Activated CD8-positive, alpha-beta T cell treated with anti-CD3 and anti-CD28 coated beads, Interleukin-2, amount 10 ng/mL, durations not matched to agents 7 days and 5 days (primary cell): ENCODE measurements at regions not wholly inside any gene's neighbourhood (a gene's known extent, or its start where the extent isn't known, plus 50 kb on each side); places are given as distances from the start of the nearest gene placed in this dataset.

Source experiments
- ATAC-seq: fragments of 150-1000 bp; cut with Tn5 transposase; one replicate; pipeline ENCODE4 v1.10.0; 2021; ENCODE audit warnings: moderate library complexity
- CTCF ChIA-PET: fragments of 350-600 bp; sonication (Branson Sonifier 250); formaldehyde crosslinking; loops from one replicate; lab custom pipeline; 2021; ENCODE audit warnings: antibody characterized with exemption; lab: Charles Lee
- POLR2A ChIA-PET: fragments of 350-600 bp; sonication (Branson Sonifier 250); formaldehyde crosslinking; loops from one replicate; lab custom pipeline; 2021; ENCODE audit warnings: antibody characterized with exemption; lab: Charles Lee
- DNase-seq: peaks from one replicate; pipeline ENCODE4 v3.0.0-alpha.2; 2020
- H3K27ac Mint-ChIP-seq: one replicate; pipeline ENCODE4 v1.8.0; 2021; ENCODE audit warnings: mild to moderate bottlenecking, mixed read lengths
- H3K27me3 Mint-ChIP-seq: one replicate; pipeline ENCODE4 v1.8.0; 2021; ENCODE audit warnings: low read depth, mixed read lengths
- H3K36me3 Mint-ChIP-seq: one replicate; pipeline ENCODE4 v1.8.0; 2021; ENCODE audit warnings: low read depth, mixed read lengths
- H3K4me1 Mint-ChIP-seq: one replicate; pipeline ENCODE4 v1.8.0; 2021; ENCODE audit warnings: low read depth, mixed read lengths
- H3K4me3 Mint-ChIP-seq: one replicate; pipeline ENCODE4 v1.8.0; 2021; ENCODE audit warnings: mild to moderate bottlenecking, mixed read lengths
- H3K9me3 Mint-ChIP-seq: one replicate; pipeline ENCODE4 v1.8.0; 2022; ENCODE audit warnings: mixed read lengths; ENCODE audit not compliant: insufficient read depth

DNA sequence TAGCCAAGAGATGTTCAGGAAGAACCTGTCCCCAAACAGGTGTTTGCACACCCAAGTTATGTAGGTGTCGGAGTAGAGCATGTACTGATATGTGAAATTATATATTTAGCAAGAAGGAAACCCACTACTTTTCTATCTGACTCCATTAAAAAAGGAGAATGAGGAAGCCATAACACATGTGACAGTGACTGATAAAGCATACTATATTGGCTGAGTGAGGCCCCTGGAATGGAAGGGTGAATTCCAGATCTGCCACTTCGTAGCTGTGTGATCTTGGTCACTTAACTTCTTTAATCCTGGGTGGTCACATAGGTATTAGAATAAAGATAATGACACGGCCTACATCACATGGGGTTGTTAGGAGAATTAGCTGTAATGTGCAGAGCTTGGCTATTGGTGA lies 116.0 kb upstream of the MAN2A1 start:
- ChIA-PET POLR2A (no interaction called here), CTCF (interaction anchor here (1.6 kb wide), 1 partner anchor 12 kb away, joined by 3 read pairs; no protein-coding TSS in a partner anchor)
- DNase-seq (no peak), ATAC-seq (no peak)
- no peak overlapping the region for H3K4me3 Mint-ChIP-seq
- H3K4me1 Mint-ChIP-seq: no peaks in the 10 kb centered on the region
- no peak overlapping the region for H3K27ac Mint-ChIP-seq
- H3K9me3 Mint-ChIP-seq: no peaks in the 10 kb centered on the region
- no peaks in the 10 kb centered on the region for H3K36me3 Mint-ChIP-seq
- no peaks in the 10 kb centered on the region for H3K27me3 Mint-ChIP-seq

DNA sequence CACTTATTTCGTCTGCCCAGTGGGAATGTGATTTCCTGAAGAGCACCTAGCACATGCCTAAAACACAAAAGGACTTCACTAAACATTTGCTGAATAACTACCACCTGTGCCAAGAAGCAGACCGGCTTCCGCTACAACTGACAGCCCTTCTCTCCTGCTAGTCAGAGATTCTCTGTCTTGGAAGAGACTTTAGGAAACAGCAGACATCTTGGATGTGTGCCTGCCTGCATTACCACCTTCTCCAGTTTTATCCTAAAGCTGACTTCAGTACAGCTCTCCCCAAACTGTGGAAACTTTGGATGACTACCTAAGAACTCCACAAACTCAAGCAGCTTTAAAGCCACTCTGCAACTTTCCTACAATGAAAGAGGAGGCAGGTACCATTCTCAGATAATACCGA lies 116.5 kb upstream of the MAN2A1 start:
- no peaks in the 10 kb centered on the region for H3K9me3 Mint-ChIP-seq
- H3K4me3 Mint-ChIP-seq: no peak overlapping the region
- no peak for ATAC-seq
- no peaks in the 10 kb centered on the region for H3K4me1 Mint-ChIP-seq
- H3K36me3 Mint-ChIP-seq: no peaks in the 10 kb centered on the region
- no peak overlapping the region for H3K27ac Mint-ChIP-seq
- H3K27me3 Mint-ChIP-seq: no peaks in the 10 kb centered on the region
- DNase-seq: no peak
- ChIA-PET CTCF (interaction anchor here (1.6 kb wide), 1 partner anchor 13 kb away, joined by 3 read pairs; no protein-coding TSS in a partner anchor), POLR2A (interaction anchor here (0.6 kb wide), 1 partner anchor 34 kb away, joined by 3 read pairs; no protein-coding TSS in a partner anchor)

DNA sequence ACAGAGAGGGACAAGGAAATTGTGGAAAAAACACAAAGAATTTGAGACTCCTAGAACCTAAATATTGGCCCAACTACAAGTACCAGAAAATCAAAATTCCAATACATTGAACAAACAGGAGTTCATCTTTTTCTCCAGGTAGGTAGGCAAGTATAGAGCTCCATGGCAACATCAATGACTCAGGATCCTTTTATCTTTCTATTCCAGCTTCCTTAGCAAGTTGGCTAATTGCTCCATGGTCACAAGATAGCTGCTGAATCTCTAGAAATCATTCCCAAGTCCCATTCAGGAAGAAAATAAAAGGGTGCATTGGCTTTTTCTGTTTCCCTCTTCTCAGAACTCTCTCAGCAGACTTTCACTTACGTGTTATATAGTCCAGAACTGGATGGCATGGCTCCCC lies 117.9 kb upstream of the MAN2A1 start:
- Mint-ChIP-seq H3K4me3 (no peak overlapping the region), H3K36me3 (no peaks in the 10 kb centered on the region), H3K4me1 (no peaks in the 10 kb centered on the region), H3K27ac (no peak overlapping the region), H3K9me3 (no peaks in the 10 kb centered on the region), H3K27me3 (no peaks in the 10 kb centered on the region)
- DNase-seq (no peak), ATAC-seq (no peak)
- POLR2A ChIA-PET: no interaction called here
- CTCF ChIA-PET: no interaction called here

DNA sequence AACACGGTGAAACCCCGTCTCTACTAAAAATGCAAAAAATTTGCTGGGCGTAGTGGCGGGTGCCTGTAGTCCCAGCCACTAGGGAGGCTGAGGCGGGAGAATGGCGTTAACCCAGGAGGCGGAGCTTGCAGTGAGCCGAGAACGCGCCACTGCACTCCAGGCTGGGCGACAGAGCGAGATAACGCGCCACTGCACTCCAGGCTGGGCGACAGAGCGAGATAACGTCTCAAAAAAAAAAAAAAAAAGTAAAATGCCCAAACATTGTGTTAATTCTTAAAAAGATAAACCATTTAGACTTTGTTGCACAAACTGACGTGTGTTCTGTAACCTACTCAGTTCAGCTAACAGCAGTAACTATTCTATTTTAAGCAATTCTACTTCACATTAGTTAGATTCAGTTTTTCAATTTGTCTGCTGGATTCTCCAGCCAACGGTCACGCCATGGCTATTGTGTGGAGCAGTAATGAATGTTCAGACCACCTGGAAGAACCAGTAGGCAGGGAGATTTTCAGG lies 119.3 kb upstream of the MAN2A1 start:
- ATAC-seq (no peak), DNase-seq (no peak)
- Mint-ChIP-seq H3K27me3 (no peaks in the 10 kb centered on the region), H3K4me1 (no peaks in the 10 kb centered on the region), H3K9me3 (no peaks in the 10 kb centered on the region), H3K4me3 (no peak overlapping the region), H3K27ac (no peak overlapping the region), H3K36me3 (no peaks in the 10 kb centered on the region)
- POLR2A ChIA-PET: interaction anchor here (0.6 kb wide), 1 partner anchor 900 kb away, joined by 4 read pairs; no protein-coding TSS in a partner anchor
- CTCF ChIA-PET: no interaction called here

DNA sequence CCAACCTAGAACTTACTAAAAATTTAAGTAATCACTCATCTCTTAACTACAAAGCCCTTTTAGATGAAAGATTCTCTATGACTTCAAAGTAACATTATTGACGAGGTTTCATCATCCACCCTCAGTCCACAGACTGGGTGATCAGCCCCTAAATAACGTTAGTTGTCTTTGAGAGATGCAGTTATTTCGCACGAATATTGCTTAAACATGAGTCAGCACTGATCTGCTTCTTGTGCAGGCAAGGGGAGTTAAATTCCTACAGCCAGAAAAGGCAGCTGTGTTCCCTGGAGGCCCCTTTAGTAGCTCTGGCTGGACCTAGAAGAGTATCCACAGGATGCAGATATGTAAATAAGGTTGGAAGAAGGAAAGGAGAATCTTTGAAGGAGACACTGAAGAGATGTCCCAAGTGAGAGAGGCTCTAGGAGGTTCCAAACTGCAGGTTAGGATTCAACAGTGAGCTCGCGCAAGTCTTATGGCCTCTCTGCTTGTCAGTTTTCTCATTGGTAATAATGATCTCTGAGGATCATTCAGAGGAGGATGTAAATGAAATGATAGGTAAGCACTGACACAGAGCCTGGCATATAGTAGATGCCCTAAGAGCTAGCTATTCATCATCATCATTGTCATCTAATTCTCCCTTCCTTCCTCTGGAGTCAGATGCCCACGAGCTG lies 122.2 kb upstream of the MAN2A1 start:
- POLR2A ChIA-PET: no interaction called here
- no peaks in the 10 kb centered on the region for H3K4me1 Mint-ChIP-seq
- no peak for DNase-seq
- no peak overlapping the region for H3K4me3 Mint-ChIP-seq
- ATAC-seq: no peak
- CTCF ChIA-PET: no interaction called here
- H3K27me3 Mint-ChIP-seq: no peaks in the 10 kb centered on the region
- H3K9me3 Mint-ChIP-seq: no peaks in the 10 kb centered on the region
- no peak overlapping the region for H3K27ac Mint-ChIP-seq
- H3K36me3 Mint-ChIP-seq: no peaks in the 10 kb centered on the region

DNA sequence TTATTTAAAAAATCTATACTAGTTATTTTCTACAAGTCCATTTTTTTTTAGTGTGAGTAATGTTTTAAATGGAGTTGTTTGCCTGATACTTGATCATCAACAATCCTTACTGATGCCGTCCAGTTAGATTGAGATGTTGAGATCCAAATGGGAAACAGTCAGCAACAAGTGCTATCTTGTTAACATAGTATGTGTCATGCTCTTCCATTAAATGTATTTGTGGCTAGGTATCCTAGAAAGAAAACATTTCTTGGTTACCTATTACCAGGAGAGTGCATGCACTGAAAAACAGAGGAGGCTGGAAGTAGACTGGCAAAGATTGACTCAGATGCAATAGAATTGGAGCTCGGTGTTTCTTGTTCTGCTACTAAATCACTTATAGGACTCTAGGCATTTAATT lies 123.4 kb upstream of the MAN2A1 start:
- no peak for ATAC-seq
- POLR2A ChIA-PET: no interaction called here
- no peak for DNase-seq
- no peak overlapping the region for H3K4me3 Mint-ChIP-seq
- H3K27ac Mint-ChIP-seq: no peak overlapping the region
- CTCF ChIA-PET: no interaction called here
- H3K36me3 Mint-ChIP-seq: no peaks in the 10 kb centered on the region
- H3K4me1 Mint-ChIP-seq: no peaks in the 10 kb centered on the region
- H3K27me3 Mint-ChIP-seq: no peaks in the 10 kb centered on the region
- no peaks in the 10 kb centered on the region for H3K9me3 Mint-ChIP-seq

DNA sequence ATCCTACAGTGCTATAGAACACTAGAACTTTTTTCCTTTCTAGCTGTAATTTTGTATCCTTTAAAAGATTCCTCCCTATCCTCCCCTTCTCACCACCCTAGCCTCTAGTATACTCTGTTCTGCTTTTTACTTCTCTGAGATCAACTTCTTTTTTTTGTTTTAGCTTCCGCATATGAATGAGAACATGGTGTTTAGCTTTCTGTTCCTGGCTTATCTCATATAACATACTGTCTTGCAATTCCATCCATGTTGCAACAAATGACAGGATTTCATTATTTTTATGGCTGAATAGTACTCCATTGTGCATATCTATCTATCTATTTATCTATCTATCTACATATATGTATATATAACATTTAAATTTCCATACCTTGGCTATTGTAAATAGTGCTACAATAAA lies 126.0 kb upstream of the MAN2A1 start:
- DNase-seq (no peak), ATAC-seq (no peak)
- no peaks in the 10 kb centered on the region for H3K9me3 Mint-ChIP-seq
- H3K27ac Mint-ChIP-seq: no peak overlapping the region
- peaks cover 5% of the 10 kb centered on the region for H3K4me1 Mint-ChIP-seq
- no peaks in the 10 kb centered on the region for H3K36me3 Mint-ChIP-seq
- ChIA-PET CTCF (no interaction called here), POLR2A (no interaction called here)
- no peaks in the 10 kb centered on the region for H3K27me3 Mint-ChIP-seq
- no peak overlapping the region for H3K4me3 Mint-ChIP-seq

DNA sequence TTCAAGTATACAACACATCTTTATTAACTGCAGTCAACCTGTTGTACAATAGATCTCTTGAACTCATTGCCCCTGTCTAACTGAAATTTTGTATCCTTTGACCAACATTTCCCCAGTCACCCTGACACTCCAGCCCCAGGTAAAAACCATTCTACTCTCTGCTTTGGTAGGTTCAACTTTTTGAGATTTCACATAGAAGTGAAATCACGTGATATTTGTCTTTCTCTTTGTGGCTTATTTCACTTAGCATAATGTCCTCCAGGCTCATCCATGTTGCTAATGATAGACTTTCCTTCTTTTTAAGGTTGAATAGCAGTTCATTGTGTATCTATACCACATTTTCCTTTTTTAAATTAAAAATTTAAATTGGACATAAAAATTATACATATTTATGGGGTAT lies 126.5 kb upstream of the MAN2A1 start:
- ChIA-PET POLR2A (no interaction called here), CTCF (no interaction called here)
- Mint-ChIP-seq H3K36me3 (no peaks in the 10 kb centered on the region), H3K27ac (no peak overlapping the region), H3K9me3 (no peaks in the 10 kb centered on the region), H3K27me3 (no peaks in the 10 kb centered on the region), H3K4me1 (peaks cover 10% of the 10 kb centered on the region), H3K4me3 (no peak overlapping the region)
- DNase-seq (no peak), ATAC-seq (no peak)

DNA sequence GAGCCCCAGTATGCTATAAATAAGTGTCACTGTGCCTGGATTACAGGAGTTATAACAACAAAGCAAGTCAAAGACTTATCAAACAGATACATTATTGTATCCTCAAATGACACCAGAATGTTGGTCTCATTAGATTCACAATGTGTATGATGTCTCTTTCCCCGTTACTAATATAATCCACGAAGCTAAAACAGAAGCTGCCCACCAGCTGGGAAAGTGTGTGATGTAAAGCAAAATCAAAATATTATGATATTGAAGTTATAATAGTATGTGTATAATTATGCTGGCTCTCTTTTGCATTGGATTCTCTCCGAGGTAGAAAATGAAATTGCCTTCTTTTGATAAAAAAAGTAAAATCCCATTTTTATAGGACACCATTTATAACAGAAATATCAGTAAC lies 127.3 kb upstream of the MAN2A1 start:
- no peaks in the 10 kb centered on the region for H3K27me3 Mint-ChIP-seq

DNA sequence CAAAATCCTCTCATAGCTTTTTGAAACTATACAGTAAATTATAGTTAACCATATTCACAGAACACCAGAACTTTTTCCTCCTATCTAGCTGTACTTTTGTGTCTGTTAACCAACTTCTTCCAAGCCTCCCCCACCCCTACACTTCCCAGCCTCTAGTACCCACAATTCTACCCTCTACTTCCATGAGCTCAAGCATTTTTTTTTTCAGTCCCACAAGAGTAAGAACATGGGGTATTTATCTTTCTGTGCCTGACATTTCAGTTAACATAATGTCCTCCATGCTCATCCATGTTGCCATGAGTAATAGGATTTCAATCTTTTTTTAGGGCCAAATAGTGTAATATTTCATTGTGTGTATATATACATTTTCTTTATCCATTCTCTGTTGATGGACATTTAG lies 128.3 kb upstream of the MAN2A1 start:
- no peak overlapping the region for H3K27ac Mint-ChIP-seq
- H3K27me3 Mint-ChIP-seq: no peaks in the 10 kb centered on the region
- H3K36me3 Mint-ChIP-seq: no peaks in the 10 kb centered on the region
- ChIA-PET POLR2A (no interaction called here), CTCF (no interaction called here)
- no peak for ATAC-seq
- H3K4me3 Mint-ChIP-seq: no peak overlapping the region
- no peaks in the 10 kb centered on the region for H3K9me3 Mint-ChIP-seq
- DNase-seq: no peak
- peaks cover 12% of the 10 kb centered on the region for H3K4me1 Mint-ChIP-seq

More for the DNA sequence above, 127.3 kb upstream of the MAN2A1 start:
- no peak for ATAC-seq
- no peak for DNase-seq
- ChIA-PET POLR2A (no interaction called here), CTCF (no interaction called here)
- no peak overlapping the region for H3K4me3 Mint-ChIP-seq
- H3K9me3 Mint-ChIP-seq: no peaks in the 10 kb centered on the region
- no peak overlapping the region for H3K27ac Mint-ChIP-seq
- no peaks in the 10 kb centered on the region for H3K36me3 Mint-ChIP-seq
- peaks cover 12% of the 10 kb centered on the region for H3K4me1 Mint-ChIP-seq

DNA sequence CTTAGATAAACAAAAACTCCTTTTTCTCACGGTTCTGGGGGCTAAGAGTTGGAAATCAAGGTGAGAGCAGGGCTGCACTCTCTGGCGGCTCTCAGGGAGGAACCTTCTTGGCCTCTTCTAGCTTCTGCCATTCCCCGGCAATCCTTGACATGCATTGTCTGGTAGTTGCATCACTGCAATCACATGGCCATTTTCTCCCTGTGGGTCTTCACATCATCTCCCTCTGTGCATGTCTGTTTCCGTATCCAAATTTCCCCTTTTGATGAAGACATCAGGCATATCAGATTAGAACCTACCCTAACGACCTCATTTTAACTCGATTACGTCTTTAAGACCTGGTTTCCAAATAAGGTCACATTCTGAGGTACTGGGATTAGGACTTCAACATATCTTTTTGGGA lies 129.2 kb upstream of the MAN2A1 start:
- H3K36me3 Mint-ChIP-seq: no peaks in the 10 kb centered on the region
- ChIA-PET CTCF (no interaction called here), POLR2A (no interaction called here)

DNA sequence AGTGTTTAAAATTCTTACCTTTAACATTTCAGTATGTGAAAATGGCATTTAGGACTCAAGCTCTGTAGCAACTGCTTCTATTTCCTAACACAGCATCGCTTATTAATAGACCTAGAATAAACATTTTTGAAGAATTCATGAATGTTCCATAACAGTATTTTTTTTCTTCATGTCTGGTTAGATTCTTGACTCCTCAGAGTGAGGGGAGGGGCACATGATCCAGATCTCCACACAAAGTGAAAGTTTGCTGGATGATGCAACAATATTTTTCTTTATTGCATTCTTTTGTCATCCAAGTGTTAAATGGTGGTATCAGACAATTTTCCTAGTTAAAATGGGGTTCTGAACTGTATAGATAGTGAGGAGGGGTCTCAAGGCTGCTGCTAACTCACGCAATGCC lies 130.8 kb upstream of the MAN2A1 start:
- ChIA-PET CTCF (no interaction called here), POLR2A (no interaction called here)
- ATAC-seq (no peak), DNase-seq (no peak)
- Mint-ChIP-seq H3K27me3 (no peaks in the 10 kb centered on the region), H3K9me3 (no peaks in the 10 kb centered on the region), H3K36me3 (no peaks in the 10 kb centered on the region), H3K4me3 (no peak overlapping the region), H3K27ac (no peak overlapping the region), H3K4me1 (peaks cover 12% of the 10 kb centered on the region)

More for the DNA sequence above, 129.2 kb upstream of the MAN2A1 start:
- ATAC-seq (no peak), DNase-seq (no peak)
- Mint-ChIP-seq H3K9me3 (no peaks in the 10 kb centered on the region), H3K27ac (no peak overlapping the region), H3K4me1 (peaks cover 12% of the 10 kb centered on the region), H3K27me3 (no peaks in the 10 kb centered on the region), H3K4me3 (no peak overlapping the region)
